ENCODE measurements at regions not wholly inside any gene's neighbourhood (a gene's known extent, or its start where the extent isn't known, plus 50 kb on each side); places are given as distances from the start of the nearest gene placed in this dataset.

GRCh38 chrX:94041881-94042280, 367.9 kb downstream of the FAM133A start:
- H3K4me3 ChIP-seq (ENCODE audit: low read length in 2 of 2): no peak overlapping the region
- no peak overlapping the region for H3K27ac ChIP-seq (ENCODE audit: low read depth in 1 of 2, low read length in 1 of 2)
- peaks cover 0 to 4% of the 10 kb centered on the region in 2 donors for H3K9me3 ChIP-seq (ENCODE audit: control insufficient read depth in 2 of 2, insufficient read depth in 1 of 2, low read length in 1 of 2)
- no peaks in the 10 kb centered on the region for H3K27me3 ChIP-seq (ENCODE audit: control insufficient read depth in 2 of 2, insufficient read depth in 1 of 2, low read length in 1 of 2)
- no peaks in the 10 kb centered on the region for H3K4me1 ChIP-seq (ENCODE audit: control insufficient read depth in 2 of 2, insufficient read depth in 2 of 2, low read length in 2 of 2)
- H3K36me3 ChIP-seq (ENCODE audit: control insufficient read depth in 2 of 2, insufficient read depth in 2 of 2, low read length in 1 of 2): no peaks in the 10 kb centered on the region
- DNase-seq (ENCODE audit: low read depth in 6 of 9, low spot score in 9 of 9): no peak
- 98% methylated on average over 2 of the region's 2 CpGs for WGBS

- no peak for DNase-seq (ENCODE audit: low read depth in 6 of 9, low spot score in 9 of 9)
- no peak overlapping the region for H3K27ac ChIP-seq (ENCODE audit: low read depth in 1 of 2, low read length in 1 of 2)
- H3K36me3 ChIP-seq (ENCODE audit: control insufficient read depth in 2 of 2, insufficient read depth in 2 of 2, low read length in 1 of 2): no peaks in the 10 kb centered on the region
- H3K4me3 ChIP-seq (ENCODE audit: low read length in 2 of 2): no peak overlapping the region
- no peaks in the 10 kb centered on the region for H3K4me1 ChIP-seq (ENCODE audit: control insufficient read depth in 2 of 2, insufficient read depth in 2 of 2, low read length in 2 of 2)
- peaks cover 0 to 4% of the 10 kb centered on the region in 2 donors for H3K9me3 ChIP-seq (ENCODE audit: control insufficient read depth in 2 of 2, insufficient read depth in 1 of 2, low read length in 1 of 2)
- 86% methylated on average over 16 of the region's 16 CpGs for WGBS
- H3K27me3 ChIP-seq (ENCODE audit: control insufficient read depth in 2 of 2, insufficient read depth in 1 of 2, low read length in 1 of 2): no peaks in the 10 kb centered on the region
Observed at GRCh38 chrX:94045724-94046123, 371.7 kb downstream of the FAM133A start.

- no peak for DNase-seq (ENCODE audit: low read depth in 6 of 9, low spot score in 9 of 9)
- H3K27me3 ChIP-seq (ENCODE audit: control insufficient read depth in 2 of 2, insufficient read depth in 1 of 2, low read length in 1 of 2): no peaks in the 10 kb centered on the region
- WGBS: 96% methylated on average over 2 of the region's 2 CpGs
- H3K9me3 ChIP-seq (ENCODE audit: control insufficient read depth in 2 of 2, insufficient read depth in 1 of 2, low read length in 1 of 2): no peaks in the 10 kb centered on the region
- H3K27ac ChIP-seq (ENCODE audit: low read depth in 1 of 2, low read length in 1 of 2): no peak overlapping the region
- H3K36me3 ChIP-seq (ENCODE audit: control insufficient read depth in 2 of 2, insufficient read depth in 2 of 2, low read length in 1 of 2): no peaks in the 10 kb centered on the region
- H3K4me3 ChIP-seq (ENCODE audit: low read length in 2 of 2): no peak overlapping the region
- no peaks in the 10 kb centered on the region for H3K4me1 ChIP-seq (ENCODE audit: control insufficient read depth in 2 of 2, insufficient read depth in 2 of 2, low read length in 2 of 2)
Observed at GRCh38 chrX:94051926-94052325, 377.9 kb downstream of the FAM133A start.

- Histone ChIP-seq H3K4me3 (ENCODE audit: low read length in 2 of 2) (no peak overlapping the region), H3K36me3 (ENCODE audit: control insufficient read depth in 2 of 2, insufficient read depth in 2 of 2, low read length in 1 of 2) (no peaks in the 10 kb centered on the region), H3K4me1 (ENCODE audit: control insufficient read depth in 2 of 2, insufficient read depth in 2 of 2, low read length in 2 of 2) (no peaks in the 10 kb centered on the region), H3K9me3 (ENCODE audit: control insufficient read depth in 2 of 2, insufficient read depth in 1 of 2, low read length in 1 of 2) (no peaks in the 10 kb centered on the region), H3K27me3 (ENCODE audit: control insufficient read depth in 2 of 2, insufficient read depth in 1 of 2, low read length in 1 of 2) (no peaks in the 10 kb centered on the region), H3K27ac (ENCODE audit: low read depth in 1 of 2, low read length in 1 of 2) (no peak overlapping the region)
- no peak for DNase-seq (ENCODE audit: low read depth in 6 of 9, low spot score in 9 of 9)
- WGBS: 86% methylated on average over 2 of the region's 2 CpGs
Observed at GRCh38 chrX:94053575-94053974, 379.6 kb downstream of the FAM133A start.

GRCh38 chrX:94057385-94057784, 383.4 kb downstream of the FAM133A start:
- whole genome bisulfite sequencing: 88% methylated on average over 4 of the region's 4 CpGs

DNA sequence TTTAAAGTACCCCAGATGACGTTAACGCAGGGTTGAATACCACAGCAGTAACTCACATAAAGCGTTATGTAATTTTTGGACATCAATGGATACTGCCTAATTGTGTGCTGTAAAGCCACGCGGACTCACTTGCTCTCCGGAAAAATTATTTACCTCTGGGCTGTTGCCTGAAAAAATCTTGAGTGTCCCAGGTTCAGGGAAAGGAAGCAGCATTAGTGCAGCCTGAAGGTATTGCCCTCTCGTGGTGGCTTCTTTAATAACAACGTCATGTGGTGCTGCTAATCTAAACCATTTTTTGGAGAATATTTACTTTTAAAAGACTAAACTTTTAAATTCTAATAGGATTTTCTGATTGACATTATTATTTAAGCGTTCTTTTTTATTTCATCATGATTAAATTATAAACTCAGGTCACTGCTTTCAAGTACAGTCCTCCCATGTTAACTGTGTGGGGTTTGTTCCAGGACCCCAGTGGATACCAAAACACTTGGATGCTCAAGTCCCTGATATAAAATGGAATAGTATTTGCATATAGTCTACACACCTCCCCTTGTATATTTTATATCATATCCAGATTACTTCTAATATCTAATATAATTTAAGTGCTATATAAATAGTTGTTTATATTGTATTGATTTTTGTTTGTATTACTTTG, 384.8 kb downstream of the FAM133A start:
- Histone ChIP-seq H3K36me3 (ENCODE audit: control insufficient read depth in 2 of 2, insufficient read depth in 2 of 2, low read length in 1 of 2) (no peaks in the 10 kb centered on the region), H3K9me3 (ENCODE audit: control insufficient read depth in 2 of 2, insufficient read depth in 1 of 2, low read length in 1 of 2) (no peaks in the 10 kb centered on the region), H3K27me3 (ENCODE audit: control insufficient read depth in 2 of 2, insufficient read depth in 1 of 2, low read length in 1 of 2) (no peaks in the 10 kb centered on the region), H3K4me3 (ENCODE audit: low read length in 2 of 2) (no peak overlapping the region), H3K4me1 (ENCODE audit: control insufficient read depth in 2 of 2, insufficient read depth in 2 of 2, low read length in 2 of 2) (no peaks in the 10 kb centered on the region), H3K27ac (ENCODE audit: low read depth in 1 of 2, low read length in 1 of 2) (no peak overlapping the region)
- WGBS: 42% methylated on average over 9 of the region's 9 CpGs
- peak in 1 of 9 donors; percentile 0 for DNase-seq (ENCODE audit: low read depth in 6 of 9, low spot score in 9 of 9)

More at GRCh38 chrX:94057385-94057784, 383.4 kb downstream of the FAM133A start:
- H3K4me3 ChIP-seq (ENCODE audit: low read length in 2 of 2): no peak overlapping the region
- H3K4me1 ChIP-seq (ENCODE audit: control insufficient read depth in 2 of 2, insufficient read depth in 2 of 2, low read length in 2 of 2): no peaks in the 10 kb centered on the region
- no peak overlapping the region for H3K27ac ChIP-seq (ENCODE audit: low read depth in 1 of 2, low read length in 1 of 2)
- H3K9me3 ChIP-seq (ENCODE audit: control insufficient read depth in 2 of 2, insufficient read depth in 1 of 2, low read length in 1 of 2): no peaks in the 10 kb centered on the region
- H3K27me3 ChIP-seq (ENCODE audit: control insufficient read depth in 2 of 2, insufficient read depth in 1 of 2, low read length in 1 of 2): no peaks in the 10 kb centered on the region
- no peaks in the 10 kb centered on the region for H3K36me3 ChIP-seq (ENCODE audit: control insufficient read depth in 2 of 2, insufficient read depth in 2 of 2, low read length in 1 of 2)
- DNase-seq (ENCODE audit: low read depth in 6 of 9, low spot score in 9 of 9): no peak

DNA sequence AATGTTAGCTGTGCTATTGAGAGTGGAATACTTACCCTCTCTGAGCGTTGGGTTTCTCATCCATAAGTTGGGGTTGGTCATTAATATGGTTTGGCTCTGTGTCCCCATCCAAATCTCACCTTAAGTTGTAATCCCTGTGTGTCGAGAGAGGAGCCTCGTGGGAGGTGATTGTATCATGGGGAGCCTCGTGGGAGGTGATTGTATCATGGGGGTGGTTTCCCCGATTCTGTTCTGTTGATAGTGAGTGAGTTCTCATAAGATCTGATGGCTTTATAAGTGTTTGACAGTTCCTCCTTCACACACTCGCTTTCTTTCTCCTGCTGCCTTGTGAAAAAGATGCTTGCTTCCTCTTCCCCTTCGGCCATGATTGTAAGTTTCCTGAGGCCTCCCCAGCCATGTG, 391.1 kb downstream of the FAM133A start:
- H3K4me1 ChIP-seq (ENCODE audit: control insufficient read depth in 2 of 2, insufficient read depth in 2 of 2, low read length in 2 of 2): no peaks in the 10 kb centered on the region
- no peak for DNase-seq (ENCODE audit: low read depth in 6 of 9, low spot score in 9 of 9)
- H3K9me3 ChIP-seq (ENCODE audit: control insufficient read depth in 2 of 2, insufficient read depth in 1 of 2, low read length in 1 of 2): no peaks in the 10 kb centered on the region
- H3K27me3 ChIP-seq (ENCODE audit: control insufficient read depth in 2 of 2, insufficient read depth in 1 of 2, low read length in 1 of 2): no peaks in the 10 kb centered on the region
- no peak overlapping the region for H3K4me3 ChIP-seq (ENCODE audit: low read length in 2 of 2)
- H3K27ac ChIP-seq (ENCODE audit: low read depth in 1 of 2, low read length in 1 of 2): no peak overlapping the region
- H3K36me3 ChIP-seq (ENCODE audit: control insufficient read depth in 2 of 2, insufficient read depth in 2 of 2, low read length in 1 of 2): no peaks in the 10 kb centered on the region
- 86% methylated on average over 7 of the region's 7 CpGs for WGBS

GRCh38 chrX:94089149-94089548, 415.1 kb downstream of the FAM133A start:
- Histone ChIP-seq H3K27me3 (ENCODE audit: control insufficient read depth in 2 of 2, insufficient read depth in 1 of 2, low read length in 1 of 2) (no peaks in the 10 kb centered on the region), H3K36me3 (ENCODE audit: control insufficient read depth in 2 of 2, insufficient read depth in 2 of 2, low read length in 1 of 2) (no peaks in the 10 kb centered on the region), H3K4me3 (ENCODE audit: low read length in 2 of 2) (no peak overlapping the region), H3K27ac (ENCODE audit: low read depth in 1 of 2, low read length in 1 of 2) (no peak overlapping the region), H3K4me1 (ENCODE audit: control insufficient read depth in 2 of 2, insufficient read depth in 2 of 2, low read length in 2 of 2) (no peaks in the 10 kb centered on the region), H3K9me3 (ENCODE audit: control insufficient read depth in 2 of 2, insufficient read depth in 1 of 2, low read length in 1 of 2) (no peaks in the 10 kb centered on the region)
- no peak for DNase-seq (ENCODE audit: low read depth in 6 of 9, low spot score in 9 of 9)
- WGBS: 81% methylated on average over 1 of the region's 1 CpG

- H3K9me3 ChIP-seq (ENCODE audit: control insufficient read depth in 2 of 2, insufficient read depth in 1 of 2, low read length in 1 of 2): no peaks in the 10 kb centered on the region
- no peaks in the 10 kb centered on the region for H3K27me3 ChIP-seq (ENCODE audit: control insufficient read depth in 2 of 2, insufficient read depth in 1 of 2, low read length in 1 of 2)
- H3K27ac ChIP-seq (ENCODE audit: low read depth in 1 of 2, low read length in 1 of 2): no peak overlapping the region
- H3K4me1 ChIP-seq (ENCODE audit: control insufficient read depth in 2 of 2, insufficient read depth in 2 of 2, low read length in 2 of 2): no peaks in the 10 kb centered on the region
- H3K4me3 ChIP-seq (ENCODE audit: low read length in 2 of 2): no peak overlapping the region
- H3K36me3 ChIP-seq (ENCODE audit: control insufficient read depth in 2 of 2, insufficient read depth in 2 of 2, low read length in 1 of 2): no peaks in the 10 kb centered on the region
- DNase-seq (ENCODE audit: low read depth in 6 of 9, low spot score in 9 of 9): no peak
Observed at GRCh38 chrX:94097868-94098267, 423.9 kb downstream of the FAM133A start.
